IPS DF 6.9 (cell line): ENCODE measurements at regions not wholly inside any gene's neighbourhood (a gene's known extent, or its start where the extent isn't known, plus 50 kb on each side); places are given as distances from the start of the nearest gene placed in this dataset.
"Not testable (repeated sequence)": the region's sequence is repeated elsewhere in the genome, so short reads cannot be mapped to it uniquely, and the experiment has no call there.

Source experiments
- DNase-seq: peaks from one replicate; pipeline ENCODE4 v3.0.0-alpha.2; 2013; ENCODE audit warnings: low read depth, low spot score
- H3K27ac ChIP-seq: one replicate; pipeline ENCODE4 v1.5.1; 2013; ENCODE audit warnings: low read length, control low read depth
- H3K27me3 ChIP-seq: 2 replicates; pipeline ENCODE4 v1.6.1; 2013; ENCODE audit warnings: mild to moderate bottlenecking, low read length; ENCODE audit not compliant: control insufficient read depth, insufficient read depth
- H3K36me3 ChIP-seq: 2 replicates; pipeline ENCODE4 v1.6.1; 2013; ENCODE audit warnings: low read length; ENCODE audit not compliant: control insufficient read depth, insufficient read depth
- H3K4me1 ChIP-seq: 2 replicates; pipeline ENCODE4 v1.6.1; 2013; ENCODE audit warnings: low read length; ENCODE audit not compliant: control insufficient read depth, insufficient read depth
- H3K4me3 ChIP-seq: 2 replicates; pipeline ENCODE4 v1.5.1; 2013; ENCODE audit warnings: mild to moderate bottlenecking, low read length
- H3K9me3 ChIP-seq: 2 replicates; pipeline ENCODE4 v1.6.1; 2013; ENCODE audit warnings: low read length, inconsistent platforms; ENCODE audit not compliant: control insufficient read depth, insufficient read depth
- WGBS: extraction: QIAGEN DNeasy Blood & Tissue Kit; methylation state at CpG from one replicate; pipeline ENCODE4 v1.1.7; 2013; ENCODE audit warnings: mixed read lengths, missing lambda C conversion rate; ENCODE audit not compliant: insufficient read length, insufficient coverage; 5-methylcytosine and 5-hydroxymethylcytosine counted together

GRCh38 chr4:162849937-162850336 is 316.8 kb downstream of the NAF1 start:
- H3K4me3 ChIP-seq: no peak overlapping the region
- DNase-seq: no peak
- no peaks in the 10 kb centered on the region for H3K9me3 ChIP-seq
- no peak overlapping the region for H3K27ac ChIP-seq
- H3K4me1 ChIP-seq: no peaks in the 10 kb centered on the region
- H3K27me3 ChIP-seq: no peaks in the 10 kb centered on the region
- no peaks in the 10 kb centered on the region for H3K36me3 ChIP-seq

- Histone ChIP-seq H3K9me3 (no peaks in the 10 kb centered on the region), H3K27me3 (no peaks in the 10 kb centered on the region), H3K36me3 (no peaks in the 10 kb centered on the region), H3K27ac (no peak overlapping the region), H3K4me1 (no peaks in the 10 kb centered on the region), H3K4me3 (no peak overlapping the region)
- WGBS: no CpG with 5 or more reads among the region's 1 CpG
- no peak for DNase-seq
These were observed 318.6 kb downstream of the NAF1 start for GRCh38 chr4:162847945-162848549.

GRCh38 chr4:162841753-162842152 is 324.9 kb downstream of the NAF1 start:
- no peaks in the 10 kb centered on the region for H3K9me3 ChIP-seq
- no CpG with 5 or more reads among the region's 1 CpG for WGBS
- H3K27me3 ChIP-seq: no peaks in the 10 kb centered on the region
- H3K4me1 ChIP-seq: no peaks in the 10 kb centered on the region
- H3K27ac ChIP-seq: no peak overlapping the region
- H3K36me3 ChIP-seq: no peaks in the 10 kb centered on the region
- DNase-seq: no peak
- no peak overlapping the region for H3K4me3 ChIP-seq

- no peaks in the 10 kb centered on the region for H3K4me1 ChIP-seq
- no CpG with 5 or more reads among the region's 4 CpGs for WGBS
These were observed 326.9 kb downstream of the NAF1 start for GRCh38 chr4:162839814-162840213.

GRCh38 chr4:162838671-162839070 is 328.0 kb downstream of the NAF1 start:
- H3K27ac ChIP-seq: no peak overlapping the region

More at GRCh38 chr4:162839814-162840213, 326.9 kb downstream of the NAF1 start:
- Histone ChIP-seq H3K4me3 (no peak overlapping the region), H3K27ac (no peak overlapping the region), H3K27me3 (no peaks in the 10 kb centered on the region), H3K9me3 (no peaks in the 10 kb centered on the region), H3K36me3 (no peaks in the 10 kb centered on the region)
- DNase-seq: no peak

GRCh38 chr4:162837679-162838078 is 329.0 kb downstream of the NAF1 start:
- no peaks in the 10 kb centered on the region for H3K9me3 ChIP-seq
- no peak overlapping the region for H3K27ac ChIP-seq
- H3K36me3 ChIP-seq: no peaks in the 10 kb centered on the region
- no peaks in the 10 kb centered on the region for H3K4me1 ChIP-seq
- no peaks in the 10 kb centered on the region for H3K27me3 ChIP-seq
- no peak overlapping the region for H3K4me3 ChIP-seq
- DNase-seq: no peak
- WGBS: no CpG with 5 or more reads among the region's 1 CpG

More at GRCh38 chr4:162838671-162839070, 328.0 kb downstream of the NAF1 start:
- Histone ChIP-seq H3K4me3 (no peak overlapping the region), H3K9me3 (no peaks in the 10 kb centered on the region), H3K4me1 (no peaks in the 10 kb centered on the region), H3K36me3 (no peaks in the 10 kb centered on the region), H3K27me3 (no peaks in the 10 kb centered on the region)
- DNase-seq: no peak
- WGBS: no CpG with 5 or more reads among the region's 1 CpG

- Histone ChIP-seq H3K9me3 (no peaks in the 10 kb centered on the region), H3K27me3 (no peaks in the 10 kb centered on the region), H3K4me1 (no peaks in the 10 kb centered on the region), H3K36me3 (no peaks in the 10 kb centered on the region), H3K27ac (no peak overlapping the region), H3K4me3 (no peak overlapping the region)
- no peak for DNase-seq
- WGBS: no CpG with 5 or more reads among the region's 1 CpG
These were observed 329.4 kb downstream of the NAF1 start for GRCh38 chr4:162837241-162837640.

- H3K27me3 ChIP-seq: no peaks in the 10 kb centered on the region
- no peak overlapping the region for H3K4me3 ChIP-seq
- no CpG with 5 or more reads among the region's 2 CpGs for WGBS
- DNase-seq: no peak
- no peak overlapping the region for H3K27ac ChIP-seq
- no peaks in the 10 kb centered on the region for H3K36me3 ChIP-seq
- no peaks in the 10 kb centered on the region for H3K9me3 ChIP-seq
- no peaks in the 10 kb centered on the region for H3K4me1 ChIP-seq
These were observed 329.9 kb downstream of the NAF1 start for GRCh38 chr4:162836773-162837172.

GRCh38 chr4:162836258-162836657 is 330.4 kb downstream of the NAF1 start:
- not testable (repeated sequence) for H3K4me1 ChIP-seq, H3K4me3 ChIP-seq, DNase-seq, H3K36me3 ChIP-seq, H3K27me3 ChIP-seq, H3K27ac ChIP-seq, H3K9me3 ChIP-seq
- WGBS: no CpG with 5 or more reads among the region's 6 CpGs

- no peaks in the 10 kb centered on the region for H3K4me1 ChIP-seq
- H3K27me3 ChIP-seq: no peaks in the 10 kb centered on the region
- no peaks in the 10 kb centered on the region for H3K9me3 ChIP-seq
- no CpG with 5 or more reads among the region's 3 CpGs for WGBS
- DNase-seq: no peak
- H3K4me3 ChIP-seq: no peak overlapping the region
- no peaks in the 10 kb centered on the region for H3K36me3 ChIP-seq
- no peak overlapping the region for H3K27ac ChIP-seq
These were observed 335.8 kb downstream of the NAF1 start for GRCh38 chr4:162830899-162831298.

GRCh38 chr4:162817374-162817773 is 349.3 kb downstream of the NAF1 start:
- H3K36me3 ChIP-seq, H3K9me3 ChIP-seq, H3K27me3 ChIP-seq, DNase-seq, H3K27ac ChIP-seq, H3K4me3 ChIP-seq, H3K4me1 ChIP-seq: not testable (repeated sequence)
- no CpG with 5 or more reads among the region's 9 CpGs for WGBS
